HEK293T (cell line): ENCODE measurements at regions not wholly inside any gene's neighbourhood (a gene's known extent, or its start where the extent isn't known, plus 50 kb on each side); places are given as distances from the start of the nearest gene placed in this dataset.

Source experiments
- CTCF ChIA-PET: fragments of 350-600 bp; formaldehyde crosslinking; extraction: SDS; loops from one replicate; lab custom pipeline; 2021; ENCODE audit warnings: antibody characterized with exemption, inconsistent platforms; lab: Yijun Ruan, JAX
- POLR2A ChIA-PET: fragments of 350-600 bp; formaldehyde crosslinking; extraction: SDS; loops from one replicate; lab custom pipeline; 2020; ENCODE audit warnings: antibody characterized with exemption, inconsistent platforms; lab: Yijun Ruan, JAX
- DNase-seq: peaks from one replicate; pipeline ENCODE4 v3.0.0; 2012; ENCODE audit warnings: mixed read lengths; ENCODE audit errors: extremely low spot score
- ARNT ChIP-seq: fragments of 450-650 bp; IDR thresholded peaks from 2 replicates; pipeline ENCODE4 v1.6.1; 2017; ENCODE audit warnings: mild to moderate bottlenecking
- BHLHE40 ChIP-seq: fragments of 450-650 bp; IDR thresholded peaks from 2 replicates; pipeline ENCODE4 v1.6.1; 2016; ENCODE audit warnings: mild to moderate bottlenecking, moderate library complexity, borderline replicate concordance
- CTBP1 ChIP-seq: fragments of 450-650 bp; IDR thresholded peaks from 2 replicates; pipeline ENCODE4 v1.6.1; 2016; ENCODE audit warnings: borderline replicate concordance
- ELF4 ChIP-seq: fragments of 450-650 bp; IDR thresholded peaks from 2 replicates; pipeline ENCODE4 v1.6.1; 2017; ENCODE audit warnings: antibody characterized with exemption
- FOXA1 ChIP-seq: fragments of 450-650 bp; IDR thresholded peaks from 2 replicates; pipeline ENCODE4 v1.6.1; 2016; ENCODE audit warnings: mild to moderate bottlenecking
- FOXK2 ChIP-seq: fragments of 450-650 bp; IDR thresholded peaks from 2 replicates; pipeline ENCODE4 v1.6.1; 2016; ENCODE audit warnings: mild to moderate bottlenecking
- FOXM1 ChIP-seq: fragments of 450-650 bp; IDR thresholded peaks from 2 replicates; pipeline ENCODE4 v1.6.1; 2017; ENCODE audit warnings: mild to moderate bottlenecking, borderline replicate concordance
- HDGF ChIP-seq: fragments of 450-650 bp; IDR thresholded peaks from 2 replicates; pipeline ENCODE4 v1.6.1; 2017; ENCODE audit warnings: antibody characterized with exemption, borderline replicate concordance
- L3MBTL2 ChIP-seq: fragments of 450-650 bp; conservative IDR thresholded peaks from 2 replicates; pipeline ENCODE4 v1.6.1; 2016; ENCODE audit warnings: mild to moderate bottlenecking
- LEF1 ChIP-seq: fragments of 450-650 bp; IDR thresholded peaks from 2 replicates; pipeline ENCODE4 v1.6.1; 2017; ENCODE audit warnings: mild to moderate bottlenecking, borderline replicate concordance
- NFRKB ChIP-seq: fragments of 450-650 bp; IDR thresholded peaks from 2 replicates; pipeline ENCODE4 v1.6.1; 2016; ENCODE audit warnings: mild to moderate bottlenecking, moderate library complexity
- SP1 ChIP-seq: fragments of 450-650 bp; IDR thresholded peaks from 2 replicates; pipeline ENCODE4 v1.6.1; 2017
- SUZ12 ChIP-seq: fragments of 450-650 bp; IDR thresholded peaks from 2 replicates; pipeline ENCODE4 v1.6.1; 2016; ENCODE audit warnings: mild to moderate bottlenecking
- TARDBP ChIP-seq: fragments of 450-650 bp; IDR thresholded peaks from 2 replicates; pipeline ENCODE4 v1.6.1; 2016
- ZNF384 ChIP-seq: fragments of 450-650 bp; IDR thresholded peaks from 2 replicates; pipeline ENCODE4 v1.6.1; 2016
- TF ChIP-seq, protein P1 (sequence below): fragments of 450-650 bp; IDR thresholded peaks from 2 replicates; pipeline ENCODE4 v1.6.1; 2016

DNA sequence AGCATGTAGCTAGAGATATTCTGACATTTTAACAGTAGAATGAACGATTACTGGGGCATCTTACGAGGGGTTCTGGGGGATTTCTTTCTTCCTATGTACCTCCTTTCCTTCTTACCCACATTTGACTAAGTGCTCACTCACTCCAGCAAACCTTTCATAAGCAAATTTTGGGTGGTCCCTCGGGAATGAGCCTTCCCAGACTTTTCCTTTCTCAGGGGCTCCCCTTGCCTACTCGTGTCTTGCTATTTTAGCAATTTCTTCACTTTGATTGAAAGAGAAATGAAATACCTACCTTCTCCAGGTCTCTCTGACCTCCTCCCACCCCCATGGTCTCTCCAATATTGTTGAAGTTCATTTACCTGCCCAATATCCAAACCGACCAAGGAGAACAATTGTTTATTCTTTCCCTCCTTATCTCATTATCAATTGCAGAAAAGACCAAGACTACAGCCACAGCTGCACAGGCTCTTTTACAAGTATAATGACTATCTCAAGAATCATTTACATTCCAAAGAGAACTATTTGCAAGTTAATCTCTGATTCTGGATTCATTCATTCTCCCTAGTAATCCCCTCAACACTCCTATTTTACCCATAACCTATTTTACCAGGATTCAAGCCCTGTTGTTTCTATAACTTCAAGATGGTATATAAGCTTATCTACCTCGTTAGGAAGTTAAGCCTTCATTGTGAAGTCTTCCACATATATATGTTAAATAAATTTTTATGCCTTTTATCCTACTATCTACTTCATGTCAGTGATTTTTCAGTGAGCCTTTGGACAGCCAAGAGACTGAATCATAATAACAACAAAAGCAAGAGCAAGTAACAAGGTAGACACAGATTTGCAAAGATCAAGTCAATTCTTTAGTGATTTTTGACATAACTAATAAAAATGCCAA, 480.6 kb downstream of the IPMK start:
- POLR2A ChIA-PET: no interaction called here
- no peak for TF ChIP-seq FOXM1
- TF ChIP-seq SP1: no peak
- TF ChIP-seq CTBP1: no peak
- no peak for TF ChIP-seq ELF4
- TF ChIP-seq TARDBP: no peak
- TF ChIP-seq BHLHE40: no peak
- no peak for TF ChIP-seq HDGF
- TF ChIP-seq LEF1: no peak
- no peak for TF ChIP-seq L3MBTL2
- no peak for TF ChIP-seq SUZ12
- no peak for TF ChIP-seq ARNT
- no peak for TF ChIP-seq ZNF384
- no peak for TF ChIP-seq FOXK2
- DNase-seq: no peak
- CTCF ChIA-PET: no interaction called here

DNA sequence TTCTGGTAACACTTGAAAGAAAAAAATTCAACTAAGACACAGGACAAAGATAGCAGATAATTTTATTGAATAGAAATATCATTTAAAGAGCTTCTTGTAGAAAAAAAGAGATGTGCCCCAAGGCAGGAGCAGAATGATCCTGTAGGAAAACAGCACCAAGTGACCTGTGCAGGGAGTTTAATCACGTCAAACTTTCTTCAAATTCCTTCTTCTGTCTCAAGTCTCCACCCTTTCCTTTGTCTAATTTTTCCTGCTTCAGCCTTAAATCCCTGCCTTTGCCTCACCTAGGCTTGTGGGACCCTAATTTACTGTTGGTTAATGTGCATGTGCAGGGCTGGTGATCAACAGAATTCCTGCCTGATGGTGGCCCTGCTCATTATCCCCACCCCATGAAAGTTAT, 481.4 kb downstream of the IPMK start:
- no peak for DNase-seq
- TF ChIP-seq FOXM1 (no peak), FOXA1 (no peak), FOXK2 (no peak), ELF4 (no peak), CTBP1 (no peak), LEF1 (no peak), ZNF384 (no peak), L3MBTL2 (no peak), ARNT (no peak), NFRKB (no peak), BHLHE40 (no peak), SP1 (no peak)
- TF ChIP-seq, protein P1, sequence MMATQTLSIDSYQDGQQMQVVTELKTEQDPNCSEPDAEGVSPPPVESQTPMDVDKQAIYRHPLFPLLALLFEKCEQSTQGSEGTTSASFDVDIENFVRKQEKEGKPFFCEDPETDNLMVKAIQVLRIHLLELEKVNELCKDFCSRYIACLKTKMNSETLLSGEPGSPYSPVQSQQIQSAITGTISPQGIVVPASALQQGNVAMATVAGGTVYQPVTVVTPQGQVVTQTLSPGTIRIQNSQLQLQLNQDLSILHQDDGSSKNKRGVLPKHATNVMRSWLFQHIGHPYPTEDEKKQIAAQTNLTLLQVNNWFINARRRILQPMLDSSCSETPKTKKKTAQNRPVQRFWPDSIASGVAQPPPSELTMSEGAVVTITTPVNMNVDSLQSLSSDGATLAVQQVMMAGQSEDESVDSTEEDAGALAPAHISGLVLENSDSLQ: no peak
- CTCF ChIA-PET: no interaction called here
- POLR2A ChIA-PET: no interaction called here

DNA sequence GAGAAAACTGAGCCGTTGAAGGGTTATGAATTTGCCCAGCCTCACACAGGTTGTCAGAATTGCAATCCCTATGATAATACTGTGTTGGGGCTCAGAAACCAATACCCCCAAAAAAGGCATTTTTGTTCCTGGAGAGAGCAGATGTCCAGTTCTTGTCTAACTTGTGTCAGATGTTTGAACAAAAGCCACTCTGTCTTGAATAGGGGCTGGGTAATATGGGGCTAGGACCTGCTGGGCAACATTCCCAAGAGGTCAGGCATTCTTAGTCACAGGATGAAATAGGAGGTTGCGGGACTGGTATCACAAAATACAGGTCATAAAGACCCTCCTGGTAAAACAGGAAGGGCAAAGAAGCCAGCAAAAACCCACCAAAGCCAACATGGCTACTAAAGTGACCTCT, 482.1 kb downstream of the IPMK start:
- POLR2A ChIA-PET: no interaction called here
- DNase-seq: no peak
- TF ChIP-seq TARDBP: no peak
- TF ChIP-seq, protein P1: no peak
- no peak for TF ChIP-seq LEF1
- TF ChIP-seq HDGF: no peak
- TF ChIP-seq FOXM1: no peak
- TF ChIP-seq L3MBTL2: no peak
- no peak for TF ChIP-seq ELF4
- TF ChIP-seq BHLHE40: no peak
- TF ChIP-seq SUZ12: no peak
- TF ChIP-seq SP1: no peak
- no peak for TF ChIP-seq FOXK2
- no peak for TF ChIP-seq FOXA1
- no peak for TF ChIP-seq ARNT
- TF ChIP-seq ZNF384: no peak
- TF ChIP-seq CTBP1: no peak
- no peak for TF ChIP-seq NFRKB
- CTCF ChIA-PET: no interaction called here

DNA sequence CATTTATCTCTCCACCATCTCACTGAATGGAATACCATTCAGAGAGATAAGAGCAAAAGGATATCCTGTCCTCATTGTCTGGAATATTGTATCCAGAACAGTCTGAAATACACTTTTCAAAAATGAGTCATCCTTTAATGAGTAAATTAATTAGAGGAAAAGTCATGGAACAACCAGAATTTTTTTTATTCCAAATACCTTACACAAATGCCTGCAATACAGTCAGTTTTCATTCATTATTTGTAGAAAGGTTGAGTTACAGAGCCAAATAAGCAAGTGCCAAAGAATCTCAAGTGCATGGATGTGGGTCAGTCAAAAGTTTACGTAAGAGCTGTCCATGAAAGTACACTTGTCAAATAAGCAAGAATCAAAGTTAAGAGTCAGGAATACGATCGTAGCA, 482.6 kb downstream of the IPMK start:
- DNase-seq: no peak
- CTCF ChIA-PET: no interaction called here

DNA sequence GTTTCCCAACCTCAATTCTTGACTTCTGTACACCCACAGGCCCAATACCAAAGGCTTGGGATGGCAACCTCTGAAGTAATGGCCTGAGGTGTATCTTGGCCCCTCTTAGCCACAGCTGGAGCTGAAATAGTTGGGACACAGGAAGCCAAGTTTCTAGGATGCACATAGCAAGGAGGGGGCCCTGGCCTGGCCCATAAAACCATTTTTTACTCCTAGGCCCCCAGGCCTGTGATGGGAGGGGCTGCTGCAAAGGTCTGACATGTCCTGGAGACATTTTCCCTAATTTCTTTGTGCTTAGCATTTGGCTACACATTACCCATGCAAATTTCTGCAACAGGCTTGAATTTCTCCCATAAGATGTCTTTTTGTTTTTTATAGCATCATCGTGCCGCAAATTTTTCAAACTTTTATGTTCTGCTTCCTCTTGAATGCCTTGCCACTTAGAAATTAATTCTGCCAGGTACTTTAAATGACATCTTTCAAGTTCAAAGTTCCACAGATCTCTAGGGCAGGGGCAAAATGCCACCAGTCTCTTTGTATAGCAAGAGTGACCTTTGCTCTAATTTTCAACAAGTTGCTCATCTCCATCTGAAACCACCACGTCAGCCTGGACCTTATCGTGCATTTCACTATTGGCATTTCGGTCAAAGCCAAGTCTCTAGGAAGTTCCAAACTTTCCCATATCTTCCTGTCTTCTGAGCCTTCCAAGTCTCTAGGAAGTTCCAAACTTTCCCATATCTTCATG, 490.8 kb downstream of the IPMK start:
- ChIA-PET CTCF (no interaction called here), POLR2A (no interaction called here)
- TF ChIP-seq FOXM1 (no peak), FOXA1 (no peak), CTBP1 (no peak), ELF4 (no peak), HDGF (no peak), LEF1 (no peak), SUZ12 (no peak), ZNF384 (no peak), TARDBP (no peak), FOXK2 (no peak), ARNT (no peak), BHLHE40 (no peak)
- TF ChIP-seq, protein P1: no peak
- no peak for DNase-seq

More for the DNA sequence above, 482.6 kb downstream of the IPMK start:
- POLR2A ChIA-PET: no interaction called here
- TF ChIP-seq, protein P1: no peak
- TF ChIP-seq NFRKB (no peak), FOXM1 (no peak), L3MBTL2 (no peak), SP1 (no peak), FOXA1 (no peak), SUZ12 (no peak), ARNT (no peak), LEF1 (no peak), CTBP1 (no peak), ZNF384 (no peak)
